ENCODE measurements at regions not wholly inside any gene's neighbourhood (a gene's known extent, or its start where the extent isn't known, plus 50 kb on each side); places are given as distances from the start of the nearest gene placed in this dataset.

GRCh38 chr7:156027821-156028220 lies 215.6 kb upstream of the SHH start:
- H3K36me3 ChIP-seq (replicated peaks; ENCODE audit: insufficient read depth, low read depth), result no peaks in the 10 kb centered on the region
- no peak overlapping the region for H3K4me3 ChIP-seq
- no peak overlapping the region for H3K4me2 ChIP-seq
- H3K27ac ChIP-seq, result no peak overlapping the region
- no peaks in the 10 kb centered on the region for H4K20me1 ChIP-seq (ENCODE audit: insufficient read depth, poor library complexity, severe bottlenecking)
- H3K9me3 ChIP-seq (ENCODE audit: low read depth), result no peaks in the 10 kb centered on the region
- H3K27me3 ChIP-seq, result no peaks in the 10 kb centered on the region
- 69% methylated on average over 6 of the region's 6 CpGs for WGBS (ENCODE audit: low lambda C conversion rate, missing lambda C conversion rate)
- no peak for DNase-seq (ENCODE audit: low spot score)
- H2AFZ ChIP-seq, result no peak overlapping the region
- H3K79me2 ChIP-seq, result no peaks in the 10 kb centered on the region
- TF ChIP-seq EZH2 (IDR thresholded peaks at IDR 0.05; ENCODE audit: borderline replicate concordance) (no peak), CTCF (IDR thresholded peaks at IDR 0.05; ENCODE audit: poor library complexity) (no peak)
- no peaks in the 10 kb centered on the region for H3K4me1 ChIP-seq (ENCODE audit: insufficient read depth)
- no peaks in the 10 kb centered on the region for H3K9me2 ChIP-seq (replicated peaks; ENCODE audit: insufficient read depth)

GRCh38 chr7:156026603-156027002 lies 214.3 kb upstream of the SHH start:
- DNase-seq (ENCODE audit: low spot score), result no peak
- Histone ChIP-seq H3K79me2 (no peaks in the 10 kb centered on the region), H3K9me3 (ENCODE audit: low read depth) (no peaks in the 10 kb centered on the region), H4K20me1 (ENCODE audit: insufficient read depth, poor library complexity, severe bottlenecking) (no peaks in the 10 kb centered on the region), H3K27ac (no peak overlapping the region), H3K36me3 (replicated peaks; ENCODE audit: insufficient read depth, low read depth) (no peaks in the 10 kb centered on the region), H3K4me2 (no peak overlapping the region), H3K9me2 (replicated peaks; ENCODE audit: insufficient read depth) (no peaks in the 10 kb centered on the region), H3K27me3 (no peaks in the 10 kb centered on the region), H2AFZ (no peak overlapping the region), H3K4me3 (no peak overlapping the region), H3K4me1 (ENCODE audit: insufficient read depth) (no peaks in the 10 kb centered on the region)
- no peak for TF ChIP-seq EZH2 (IDR thresholded peaks at IDR 0.05; ENCODE audit: borderline replicate concordance)
- no peak for TF ChIP-seq EZH2phosphoT487 (IDR thresholded peaks at IDR 0.05; ENCODE audit: low read depth, severe bottlenecking, unreplicated experiment)
- no peak for TF ChIP-seq CTCF (IDR thresholded peaks at IDR 0.05; ENCODE audit: poor library complexity)
- 83% methylated on average over 12 of the region's 12 CpGs for WGBS (ENCODE audit: low lambda C conversion rate, missing lambda C conversion rate)

- H3K27me3 ChIP-seq, result no peaks in the 10 kb centered on the region
- H3K79me2 ChIP-seq, result no peaks in the 10 kb centered on the region
- DNase-seq (ENCODE audit: low spot score), result no peak
- TF ChIP-seq CTCF (IDR thresholded peaks at IDR 0.05; ENCODE audit: poor library complexity) (no peak), EZH2phosphoT487 (IDR thresholded peaks at IDR 0.05; ENCODE audit: low read depth, severe bottlenecking, unreplicated experiment) (no peak), EZH2 (IDR thresholded peaks at IDR 0.05; ENCODE audit: borderline replicate concordance) (no peak)
- H4K20me1 ChIP-seq (ENCODE audit: insufficient read depth, poor library complexity, severe bottlenecking), result no peaks in the 10 kb centered on the region
- H3K4me2 ChIP-seq, result no peak overlapping the region
- no peaks in the 10 kb centered on the region for H3K9me2 ChIP-seq (replicated peaks; ENCODE audit: insufficient read depth)
- H3K4me3 ChIP-seq, result no peak overlapping the region
- WGBS (ENCODE audit: low lambda C conversion rate, missing lambda C conversion rate), result 89% methylated on average over 10 of the region's 10 CpGs
- no peak overlapping the region for H3K27ac ChIP-seq
- no peaks in the 10 kb centered on the region for H3K4me1 ChIP-seq (ENCODE audit: insufficient read depth)
- no peaks in the 10 kb centered on the region for H3K9me3 ChIP-seq (ENCODE audit: low read depth)
- no peak overlapping the region for H2AFZ ChIP-seq
- H3K36me3 ChIP-seq (replicated peaks; ENCODE audit: insufficient read depth, low read depth), result no peaks in the 10 kb centered on the region
Measured at GRCh38 chr7:156026076-156026600, 213.9 kb upstream of the SHH start.

- Histone ChIP-seq H3K9me2 (replicated peaks; ENCODE audit: insufficient read depth) (no peaks in the 10 kb centered on the region), H4K20me1 (ENCODE audit: insufficient read depth, poor library complexity, severe bottlenecking) (no peaks in the 10 kb centered on the region), H3K36me3 (replicated peaks; ENCODE audit: insufficient read depth, low read depth) (no peaks in the 10 kb centered on the region), H2AFZ (no peak overlapping the region), H3K27ac (no peak overlapping the region), H3K4me2 (no peak overlapping the region), H3K9me3 (ENCODE audit: low read depth) (no peaks in the 10 kb centered on the region), H3K4me3 (no peak overlapping the region), H3K79me2 (no peaks in the 10 kb centered on the region), H3K27me3 (no peaks in the 10 kb centered on the region), H3K4me1 (ENCODE audit: insufficient read depth) (no peaks in the 10 kb centered on the region)
- TF ChIP-seq EZH2phosphoT487 (IDR thresholded peaks at IDR 0.05; ENCODE audit: low read depth, severe bottlenecking, unreplicated experiment) (no peak), CTCF (IDR thresholded peaks at IDR 0.05; ENCODE audit: poor library complexity) (no peak), EZH2 (IDR thresholded peaks at IDR 0.05; ENCODE audit: borderline replicate concordance) (no peak)
- no peak for DNase-seq (ENCODE audit: low spot score)
- WGBS (ENCODE audit: low lambda C conversion rate, missing lambda C conversion rate), result 89% methylated on average over 6 of the region's 6 CpGs
Measured at GRCh38 chr7:156025675-156026074, 213.4 kb upstream of the SHH start.

Measured in hepatocyte (in vitro differentiated cells).